Right renal cortex interstitium (tissue), 3 donors: ENCODE measurements at regions not wholly inside any gene's neighbourhood (a gene's known extent, or its start where the extent isn't known, plus 50 kb on each side); places are given as distances from the start of the nearest gene placed in this dataset.
"Not testable (repeated sequence)": the region's sequence is repeated elsewhere in the genome, so short reads cannot be mapped to it uniquely, and the experiment has no call there.

ENCODE experiments used
- DNase-seq, 3 donors: peaks; one replicate each; pipeline ENCODE4 v3.0.0-alpha.2; 2013; ENCODE audit warnings: low read depth in 3 of 3, low spot score in 2 of 3

DNA sequence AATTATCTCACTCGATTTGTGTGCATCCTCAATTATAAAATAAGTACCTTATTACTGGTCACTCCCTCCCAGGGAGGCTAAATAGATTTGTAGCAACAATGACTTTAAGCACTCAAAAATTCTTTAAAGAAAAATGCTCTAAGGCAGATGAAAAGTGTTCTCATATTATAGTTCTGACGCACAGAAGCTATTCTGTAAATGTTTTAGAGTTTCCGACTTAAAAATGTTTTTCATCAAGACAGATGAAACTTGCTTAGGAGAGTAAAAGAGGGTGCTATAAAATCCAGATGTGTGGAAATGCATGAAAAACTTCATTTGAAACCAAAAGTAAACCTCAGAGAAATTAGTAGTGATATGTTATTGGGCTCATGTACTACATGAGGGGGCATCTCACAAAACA, 398.4 kb upstream of the KCNMB2 start:
- no peak for DNase-seq

- DNase-seq, result no peak
Observed at GRCh38 chr3:178139116-178139515, 397.1 kb upstream of the KCNMB2 start.

DNA sequence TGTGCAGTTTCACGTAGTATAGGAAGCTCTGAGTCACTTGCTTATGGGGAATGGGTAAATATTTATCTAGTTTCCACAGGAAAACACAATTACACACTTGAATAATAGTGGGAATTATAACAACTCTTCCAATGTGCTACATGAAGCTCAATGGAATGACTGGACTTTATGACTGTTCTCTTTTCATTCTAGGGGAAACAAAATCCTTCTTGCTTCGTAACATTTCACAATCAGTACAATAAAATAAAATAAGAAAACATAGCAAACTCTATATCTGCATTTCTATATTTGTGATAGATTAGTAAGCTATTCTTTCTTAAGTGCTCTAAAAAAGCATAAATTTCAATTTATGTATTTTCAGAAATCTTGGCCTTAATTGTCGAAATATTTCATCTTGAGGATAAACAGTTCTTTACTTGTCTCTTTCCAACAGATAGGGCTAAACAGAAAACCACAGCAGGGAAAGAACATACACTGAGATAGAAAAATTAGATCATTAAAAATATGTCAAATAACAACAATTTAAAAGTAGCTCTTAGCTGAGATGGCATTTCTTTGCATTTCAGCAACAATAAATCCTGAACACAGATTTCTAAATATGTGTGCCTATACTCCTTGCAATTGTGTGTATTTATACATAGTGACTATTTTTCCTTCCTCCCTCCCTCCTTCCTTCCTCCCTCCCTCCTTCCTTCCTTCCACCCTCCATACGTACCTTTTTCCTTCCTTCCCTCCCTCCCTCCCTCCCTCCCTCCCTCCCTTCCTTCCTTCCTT, 395.5 kb upstream of the KCNMB2 start:
- no peak for DNase-seq

- DNase-seq, result not testable (repeated sequence)
Observed at GRCh38 chr3:178141305-178141684, 394.9 kb upstream of the KCNMB2 start.

DNA sequence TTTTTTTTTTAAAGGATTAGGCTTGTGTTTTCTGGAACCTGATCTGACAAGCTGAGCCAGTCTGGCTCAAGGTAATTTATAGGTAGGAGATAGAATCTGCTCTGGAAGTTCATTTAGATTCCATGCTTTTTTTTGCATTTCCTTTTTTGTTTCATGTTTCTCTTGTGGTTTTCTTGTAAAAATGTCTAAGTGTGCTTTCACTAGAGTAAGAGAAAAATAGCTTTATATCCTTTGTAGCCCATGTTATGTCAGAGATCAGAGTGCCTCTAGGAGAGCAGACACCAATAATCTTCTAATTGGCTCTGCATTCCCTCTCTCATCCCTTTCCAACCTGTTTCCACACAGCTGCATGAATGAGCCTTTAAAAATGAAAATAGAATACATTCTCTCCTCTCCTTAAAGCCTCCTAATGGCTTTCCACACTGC, 389.8 kb upstream of the KCNMB2 start:
- DNase-seq, result peak; percentile 25 to 29 (median 27)

DNA sequence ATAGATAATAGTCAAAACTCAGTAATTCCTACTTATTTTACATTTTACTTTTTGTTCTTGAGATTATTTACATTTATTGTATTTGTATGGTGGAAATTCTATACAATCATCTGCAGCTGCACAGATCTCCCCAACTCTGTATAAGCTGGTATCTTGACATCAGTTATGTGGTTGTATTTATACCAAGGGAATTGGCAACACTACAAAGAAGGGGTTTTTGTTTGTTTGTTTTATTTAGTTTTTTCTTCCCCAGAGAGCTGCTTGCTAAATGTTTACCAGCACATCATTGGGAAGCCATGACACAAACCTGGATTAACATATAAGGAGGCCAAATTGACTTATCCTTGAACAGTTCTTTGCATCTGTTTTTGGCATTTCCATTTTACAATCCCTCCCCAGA, 389.2 kb upstream of the KCNMB2 start:
- no peak for DNase-seq

- DNase-seq, result no peak
Observed at GRCh38 chr3:178152031-178152806, 384.0 kb upstream of the KCNMB2 start.

DNA sequence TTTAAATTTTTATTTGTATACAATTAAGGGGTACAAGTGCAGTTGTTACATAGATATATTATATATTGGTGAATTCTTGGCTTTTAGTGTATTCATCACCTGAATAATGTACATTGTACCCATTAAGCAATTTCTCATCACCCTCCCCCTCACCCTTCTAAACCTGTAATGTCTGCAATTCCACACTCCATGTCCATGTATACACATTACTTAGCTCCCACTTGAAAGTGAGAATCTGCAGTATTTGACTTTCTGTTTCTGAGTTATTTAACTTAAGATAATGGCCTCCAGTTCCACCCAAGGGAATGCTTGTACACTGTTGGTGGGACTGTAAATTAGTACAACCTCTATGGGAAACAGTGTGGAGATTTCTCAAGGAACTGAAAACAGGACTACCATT, 383.2 kb upstream of the KCNMB2 start:
- DNase-seq, result no peak

DNA sequence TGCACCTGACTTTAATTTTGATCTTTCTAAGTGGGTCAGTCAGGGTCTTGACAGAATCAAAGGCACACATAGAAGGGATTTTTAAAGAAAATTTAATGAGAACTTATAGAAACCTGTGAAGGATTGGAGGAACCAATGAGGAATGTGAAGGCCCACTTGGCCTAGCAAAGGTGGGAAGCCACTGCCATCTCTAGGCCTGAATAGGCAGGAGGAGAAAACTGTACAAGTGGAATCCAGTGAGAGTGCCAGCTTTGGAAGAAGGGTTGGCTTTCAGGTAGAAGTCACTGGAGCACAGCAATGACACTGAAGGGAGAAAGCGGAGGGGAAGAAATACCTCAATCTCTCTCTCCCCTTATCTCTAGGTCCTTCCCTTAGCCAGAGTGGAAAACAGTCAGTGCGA, 380.7 kb upstream of the KCNMB2 start:
- DNase-seq, result no peak

GRCh38 chr3:178156301-178156700, 379.9 kb upstream of the KCNMB2 start:
- no peak for DNase-seq

GRCh38 chr3:178159691-178160220, 376.5 kb upstream of the KCNMB2 start:
- no peak for DNase-seq

DNA sequence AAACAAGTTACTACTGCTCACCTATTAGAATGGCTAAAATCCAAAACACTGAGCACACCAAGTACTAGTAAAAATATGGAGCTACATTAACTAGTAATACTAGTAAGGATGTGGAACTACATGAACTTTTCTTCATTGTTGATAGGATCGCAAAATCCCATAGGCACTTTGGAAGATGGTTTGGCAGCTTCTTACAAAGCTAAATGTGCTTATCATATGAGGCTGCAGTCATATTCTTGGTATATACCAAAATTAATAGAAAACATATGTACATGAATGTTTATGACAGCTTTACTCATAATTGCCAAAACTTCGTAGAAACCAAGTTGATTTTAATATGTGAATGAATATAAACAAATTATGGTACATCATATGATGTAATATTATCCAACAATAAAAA, 366.8 kb upstream of the KCNMB2 start:
- no peak for DNase-seq

DNA sequence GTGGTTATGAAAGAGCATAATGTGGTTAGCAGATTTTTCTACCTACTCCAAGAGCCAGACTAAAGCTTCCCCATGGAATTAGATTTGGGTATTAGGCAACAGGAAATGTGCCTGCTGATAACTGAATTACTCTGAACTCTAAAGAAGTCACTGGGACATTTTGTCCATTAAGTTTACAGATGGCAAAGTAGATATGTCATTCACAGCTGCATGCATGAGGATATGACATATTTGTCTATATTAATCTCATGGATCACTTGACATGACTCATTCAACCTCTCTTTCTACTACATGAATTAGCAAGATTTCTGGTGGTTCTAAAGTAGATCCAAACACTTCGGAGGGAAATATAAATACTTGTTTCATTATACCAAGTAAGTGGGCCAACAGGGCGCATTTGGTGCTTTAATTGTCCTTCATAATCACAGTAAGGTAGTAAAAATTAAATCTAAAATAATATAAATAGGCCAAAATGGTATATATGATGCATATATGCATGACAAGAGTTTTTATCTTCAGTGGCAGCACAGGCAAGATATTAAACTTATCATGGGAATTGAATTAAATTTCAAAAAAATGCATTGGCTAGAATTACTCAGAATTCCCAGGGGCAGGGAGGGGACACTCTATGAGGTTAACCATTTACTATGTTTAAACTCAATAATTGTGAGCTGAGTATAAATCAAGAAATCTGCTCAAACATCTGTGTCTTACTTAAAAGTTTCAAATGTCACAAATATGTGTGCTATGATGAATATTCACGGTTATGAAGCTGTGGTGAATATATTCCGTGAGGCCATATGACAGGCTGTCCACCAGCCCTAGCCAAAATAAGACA, 365.3 kb upstream of the KCNMB2 start:
- no peak for DNase-seq

DNA sequence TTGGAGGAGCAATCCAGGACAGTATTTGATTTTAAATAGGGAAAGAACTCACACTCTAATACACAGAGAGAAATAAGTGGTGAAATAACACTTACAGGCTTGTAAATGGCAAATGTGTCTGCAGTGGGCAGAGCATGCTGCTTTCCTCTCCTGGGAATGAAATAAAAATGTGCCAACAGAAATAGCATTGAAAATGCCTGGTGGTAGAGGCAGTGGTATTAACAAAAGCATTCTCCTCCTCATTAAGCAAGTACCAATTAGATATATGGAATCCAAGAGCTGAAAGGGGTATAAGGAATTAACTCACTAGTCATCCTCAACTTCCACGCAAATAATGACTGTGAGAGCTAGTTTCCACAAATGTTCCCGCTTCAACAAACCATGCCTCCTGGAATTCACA, 364.1 kb upstream of the KCNMB2 start:
- DNase-seq, result no peak

DNA sequence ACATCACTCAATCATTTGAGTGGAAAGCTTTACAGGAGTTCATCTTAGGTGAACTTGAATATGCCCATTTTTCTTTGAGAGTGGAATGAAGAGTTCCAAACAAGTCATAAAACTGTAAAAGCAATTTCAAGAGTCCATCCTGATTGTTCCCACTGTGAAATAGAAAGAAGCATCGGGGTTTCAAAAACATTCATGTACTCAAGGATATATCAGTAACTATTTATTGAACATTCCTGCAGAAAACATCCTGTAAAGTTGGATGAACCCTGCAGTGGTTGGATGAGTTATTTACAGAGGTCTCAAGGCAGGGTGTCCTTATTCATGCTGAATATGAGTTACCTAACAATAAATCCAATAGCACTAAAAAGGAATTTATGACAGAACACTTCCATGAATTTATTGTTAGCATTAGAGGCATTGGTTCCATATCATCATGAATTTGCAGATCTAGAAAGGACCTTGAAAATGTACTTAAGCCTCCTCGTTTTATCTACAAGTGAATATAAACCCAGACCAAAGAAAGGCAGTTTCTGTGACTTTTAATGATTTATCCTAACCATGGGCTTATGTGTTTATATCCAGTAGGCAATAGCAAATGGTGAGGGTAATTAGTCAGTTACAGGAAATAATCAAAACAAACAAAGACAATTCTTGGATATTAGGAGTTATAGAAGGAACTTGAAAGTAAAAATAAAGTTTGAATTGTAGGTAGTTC, 361.9 kb upstream of the KCNMB2 start:
- DNase-seq, result no peak

DNA sequence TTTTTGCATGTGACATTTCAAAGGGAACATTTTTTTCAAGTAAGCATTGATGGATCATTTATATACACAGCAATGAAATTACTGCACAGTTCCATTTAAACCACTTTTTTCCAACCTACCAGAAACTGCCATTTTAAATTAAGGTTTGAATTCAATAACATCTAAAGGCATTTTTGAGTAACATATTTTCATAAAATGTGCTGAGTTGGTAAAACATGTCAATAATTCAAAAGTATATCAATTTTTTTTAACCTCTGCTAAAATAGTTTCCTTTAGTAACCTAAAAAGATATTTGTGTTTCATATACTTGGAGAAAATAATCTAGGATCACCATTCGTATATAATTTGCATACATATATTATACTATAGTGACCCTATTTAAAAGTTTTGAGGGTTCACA, 355.1 kb upstream of the KCNMB2 start:
- DNase-seq, result no peak

DNA sequence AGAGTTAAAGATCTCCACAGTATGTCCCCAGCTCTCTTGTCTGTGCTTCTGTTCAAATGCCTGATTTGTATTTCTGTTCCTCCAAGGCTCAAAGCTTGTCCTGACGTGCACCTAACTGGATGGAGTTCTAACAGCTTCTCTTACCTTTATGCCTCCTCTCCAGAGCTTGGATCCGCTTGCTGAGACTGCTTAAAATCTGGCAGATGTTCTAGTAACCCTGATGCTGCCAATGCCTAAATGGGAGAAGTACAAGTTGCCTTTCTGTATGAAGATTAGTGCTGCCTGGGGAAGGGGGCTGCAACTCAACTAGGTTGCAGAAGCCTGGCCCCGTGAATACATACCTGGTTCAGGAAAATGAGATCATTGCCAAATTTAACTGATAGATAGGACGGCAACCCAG, 354.5 kb upstream of the KCNMB2 start:
- no peak for DNase-seq

GRCh38 chr3:178182337-178182779, 353.9 kb upstream of the KCNMB2 start:
- DNase-seq, result no peak

GRCh38 chr3:178184833-178185232, 351.4 kb upstream of the KCNMB2 start:
- DNase-seq, result no peak

GRCh38 chr3:178186666-178187065, 349.6 kb upstream of the KCNMB2 start:
- DNase-seq, result no peak
